ENCODE measurements at regions not wholly inside any gene's neighbourhood (a gene's known extent, or its start where the extent isn't known, plus 50 kb on each side); places are given as distances from the start of the nearest gene placed in this dataset.

DNA sequence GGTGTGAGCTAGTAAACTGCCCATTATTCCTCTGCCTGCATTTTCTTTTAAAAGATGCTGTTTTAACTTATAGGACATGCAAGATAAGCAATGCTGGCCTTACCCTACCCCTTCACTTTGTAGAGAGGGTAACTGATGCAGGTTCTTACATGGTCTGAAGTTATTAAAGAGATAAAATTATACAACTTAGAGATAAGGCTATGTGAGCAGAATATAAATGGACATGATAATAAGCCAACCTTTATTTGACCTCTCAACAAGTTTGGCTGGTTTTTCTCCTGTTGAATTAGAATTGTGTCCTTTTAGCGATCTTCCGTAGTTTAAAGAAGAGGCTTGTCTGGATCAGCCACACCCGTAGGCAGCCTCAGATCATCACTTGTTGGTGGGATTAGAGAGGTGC is 377.0 kb downstream of the BTBD3 start:
- TF ChIP-seq, protein P1, sequence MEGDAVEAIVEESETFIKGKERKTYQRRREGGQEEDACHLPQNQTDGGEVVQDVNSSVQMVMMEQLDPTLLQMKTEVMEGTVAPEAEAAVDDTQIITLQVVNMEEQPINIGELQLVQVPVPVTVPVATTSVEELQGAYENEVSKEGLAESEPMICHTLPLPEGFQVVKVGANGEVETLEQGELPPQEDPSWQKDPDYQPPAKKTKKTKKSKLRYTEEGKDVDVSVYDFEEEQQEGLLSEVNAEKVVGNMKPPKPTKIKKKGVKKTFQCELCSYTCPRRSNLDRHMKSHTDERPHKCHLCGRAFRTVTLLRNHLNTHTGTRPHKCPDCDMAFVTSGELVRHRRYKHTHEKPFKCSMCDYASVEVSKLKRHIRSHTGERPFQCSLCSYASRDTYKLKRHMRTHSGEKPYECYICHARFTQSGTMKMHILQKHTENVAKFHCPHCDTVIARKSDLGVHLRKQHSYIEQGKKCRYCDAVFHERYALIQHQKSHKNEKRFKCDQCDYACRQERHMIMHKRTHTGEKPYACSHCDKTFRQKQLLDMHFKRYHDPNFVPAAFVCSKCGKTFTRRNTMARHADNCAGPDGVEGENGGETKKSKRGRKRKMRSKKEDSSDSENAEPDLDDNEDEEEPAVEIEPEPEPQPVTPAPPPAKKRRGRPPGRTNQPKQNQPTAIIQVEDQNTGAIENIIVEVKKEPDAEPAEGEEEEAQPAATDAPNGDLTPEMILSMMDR (IDR thresholded peaks at IDR 0.05; ENCODE audit: low read depth, low read length, poor library complexity, severe bottlenecking): no peak
- no peak for TF ChIP-seq EZH2phosphoT487 (IDR thresholded peaks at IDR 0.05; ENCODE audit: borderline replicate concordance, low read length)

Measured in DOHH2 (cell line).